A549 (cell line): ENCODE measurements at regions not wholly inside any gene's neighbourhood (a gene's known extent, or its start where the extent isn't known, plus 50 kb on each side); places are given as distances from the start of the nearest gene placed in this dataset.

Source experiments
- CHD2 ChIP-seq: fragments of 150-350 bp; IDR thresholded peaks from 2 replicates; pipeline ENCODE4 v1.6.1; 2014; ENCODE audit warnings: low read length; ENCODE audit not compliant: partially characterized antibody
- TP53 ChIP-seq: fragments of 250-450 bp; sonication (Bioruptor Pico); IDR thresholded peaks from 2 replicates; pipeline ENCODE4 v1.5.0; 2021; ENCODE audit warnings: mild to moderate bottlenecking, moderate library complexity
- TF ChIP-seq, protein P1 (sequence below): fragments of >200 bp; sonication (Bioruptor Twin); formaldehyde crosslinking; IDR thresholded peaks from 3 replicates; pipeline ENCODE4 v1.5.1; 2016

DNA sequence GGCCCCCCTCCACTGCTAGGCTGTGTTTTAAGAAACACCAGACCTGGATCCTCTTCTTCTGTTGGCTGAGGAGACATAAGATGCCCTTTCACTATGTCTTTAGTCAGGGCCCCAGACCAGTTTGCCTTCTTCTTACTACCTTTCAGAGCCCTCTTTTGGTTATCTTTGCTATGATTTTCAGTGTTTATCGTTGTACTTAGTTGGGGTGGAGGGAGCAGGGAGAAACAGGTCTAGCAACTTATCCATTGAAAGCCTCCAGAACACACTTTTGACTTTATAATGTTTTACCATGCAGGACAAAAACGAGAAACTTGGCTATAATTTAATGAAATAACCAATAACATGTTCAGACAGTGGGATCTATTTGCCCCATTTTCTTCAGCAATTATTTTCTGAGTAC lies 525.2 kb downstream of the TNS3 start:
- TF ChIP-seq CHD2 (no peak), TP53 (CRISPR knock-in tag) (no peak)
- TF ChIP-seq, protein P1, sequence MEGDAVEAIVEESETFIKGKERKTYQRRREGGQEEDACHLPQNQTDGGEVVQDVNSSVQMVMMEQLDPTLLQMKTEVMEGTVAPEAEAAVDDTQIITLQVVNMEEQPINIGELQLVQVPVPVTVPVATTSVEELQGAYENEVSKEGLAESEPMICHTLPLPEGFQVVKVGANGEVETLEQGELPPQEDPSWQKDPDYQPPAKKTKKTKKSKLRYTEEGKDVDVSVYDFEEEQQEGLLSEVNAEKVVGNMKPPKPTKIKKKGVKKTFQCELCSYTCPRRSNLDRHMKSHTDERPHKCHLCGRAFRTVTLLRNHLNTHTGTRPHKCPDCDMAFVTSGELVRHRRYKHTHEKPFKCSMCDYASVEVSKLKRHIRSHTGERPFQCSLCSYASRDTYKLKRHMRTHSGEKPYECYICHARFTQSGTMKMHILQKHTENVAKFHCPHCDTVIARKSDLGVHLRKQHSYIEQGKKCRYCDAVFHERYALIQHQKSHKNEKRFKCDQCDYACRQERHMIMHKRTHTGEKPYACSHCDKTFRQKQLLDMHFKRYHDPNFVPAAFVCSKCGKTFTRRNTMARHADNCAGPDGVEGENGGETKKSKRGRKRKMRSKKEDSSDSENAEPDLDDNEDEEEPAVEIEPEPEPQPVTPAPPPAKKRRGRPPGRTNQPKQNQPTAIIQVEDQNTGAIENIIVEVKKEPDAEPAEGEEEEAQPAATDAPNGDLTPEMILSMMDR = no peak
